ENCODE measurements at regions not wholly inside any gene's neighbourhood (a gene's known extent, or its start where the extent isn't known, plus 50 kb on each side); places are given as distances from the start of the nearest gene placed in this dataset.

DNA sequence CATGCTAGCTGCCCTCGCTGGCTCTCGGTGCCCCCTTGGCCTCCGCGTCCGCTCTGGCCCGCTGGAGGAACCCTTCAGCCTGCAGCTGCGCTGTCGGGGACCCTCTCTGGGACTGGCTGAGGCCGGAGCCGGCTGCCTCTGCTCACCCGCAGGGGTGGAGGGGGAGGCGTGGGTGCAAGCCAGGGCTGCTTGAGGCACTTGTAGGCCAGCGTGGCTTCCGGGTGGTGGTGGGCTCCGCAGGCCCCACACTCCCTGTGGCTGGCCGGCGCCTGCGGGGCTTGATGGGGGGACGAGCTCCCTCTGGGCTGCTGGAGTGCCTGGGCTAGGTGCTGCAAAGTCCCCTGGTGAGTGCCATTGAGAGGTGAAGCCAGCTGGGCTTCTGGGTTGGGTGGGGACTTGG lies 429.6 kb downstream of the LRRC70 start:
- TF ChIP-seq, protein P1, sequence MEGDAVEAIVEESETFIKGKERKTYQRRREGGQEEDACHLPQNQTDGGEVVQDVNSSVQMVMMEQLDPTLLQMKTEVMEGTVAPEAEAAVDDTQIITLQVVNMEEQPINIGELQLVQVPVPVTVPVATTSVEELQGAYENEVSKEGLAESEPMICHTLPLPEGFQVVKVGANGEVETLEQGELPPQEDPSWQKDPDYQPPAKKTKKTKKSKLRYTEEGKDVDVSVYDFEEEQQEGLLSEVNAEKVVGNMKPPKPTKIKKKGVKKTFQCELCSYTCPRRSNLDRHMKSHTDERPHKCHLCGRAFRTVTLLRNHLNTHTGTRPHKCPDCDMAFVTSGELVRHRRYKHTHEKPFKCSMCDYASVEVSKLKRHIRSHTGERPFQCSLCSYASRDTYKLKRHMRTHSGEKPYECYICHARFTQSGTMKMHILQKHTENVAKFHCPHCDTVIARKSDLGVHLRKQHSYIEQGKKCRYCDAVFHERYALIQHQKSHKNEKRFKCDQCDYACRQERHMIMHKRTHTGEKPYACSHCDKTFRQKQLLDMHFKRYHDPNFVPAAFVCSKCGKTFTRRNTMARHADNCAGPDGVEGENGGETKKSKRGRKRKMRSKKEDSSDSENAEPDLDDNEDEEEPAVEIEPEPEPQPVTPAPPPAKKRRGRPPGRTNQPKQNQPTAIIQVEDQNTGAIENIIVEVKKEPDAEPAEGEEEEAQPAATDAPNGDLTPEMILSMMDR (conservative IDR thresholded peaks at IDR 0.05; ENCODE audit: low read length) = no peak
- no peak for TF ChIP-seq EZH2phosphoT487 (IDR thresholded peaks at IDR 0.05; ENCODE audit: borderline replicate concordance, low read depth, low read length)
